HG03060 (cell line): ENCODE measurements at regions not wholly inside any gene's neighbourhood (a gene's known extent, or its start where the extent isn't known, plus 50 kb on each side); places are given as distances from the start of the nearest gene placed in this dataset.
"Not testable (repeated sequence)": the region's sequence is repeated elsewhere in the genome, so short reads cannot be mapped to it uniquely, and the experiment has no call there.

Source experiments
- ATAC-seq: cut with Tn5 transposase; IDR thresholded peaks from one replicate; pipeline ENCODE4 v1.9.1; 2021; ENCODE audit warnings: low read depth, moderate number of reproducible peaks; ENCODE audit not compliant: unreplicated experiment

DNA sequence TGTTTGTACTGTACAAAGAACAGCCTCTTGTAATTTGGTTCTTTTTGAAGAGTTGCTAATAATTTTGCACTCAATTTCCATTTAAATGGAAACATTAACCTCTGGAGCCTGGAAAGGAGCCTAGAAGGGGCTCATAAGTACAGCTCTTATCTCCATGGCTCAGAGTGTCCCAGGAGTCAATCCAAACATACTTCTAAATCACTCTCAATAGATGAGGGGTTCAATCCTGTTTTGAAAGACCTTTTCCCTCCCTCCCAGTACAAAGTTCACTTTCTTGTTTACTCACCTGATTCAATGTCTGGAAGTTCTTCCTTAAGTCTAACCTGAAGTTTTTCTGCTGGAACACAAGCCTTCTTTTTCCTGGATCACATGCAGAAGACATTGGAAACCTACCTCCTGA is 273.0 kb upstream of the PLET1 start:
- ATAC-seq: no peak

DNA sequence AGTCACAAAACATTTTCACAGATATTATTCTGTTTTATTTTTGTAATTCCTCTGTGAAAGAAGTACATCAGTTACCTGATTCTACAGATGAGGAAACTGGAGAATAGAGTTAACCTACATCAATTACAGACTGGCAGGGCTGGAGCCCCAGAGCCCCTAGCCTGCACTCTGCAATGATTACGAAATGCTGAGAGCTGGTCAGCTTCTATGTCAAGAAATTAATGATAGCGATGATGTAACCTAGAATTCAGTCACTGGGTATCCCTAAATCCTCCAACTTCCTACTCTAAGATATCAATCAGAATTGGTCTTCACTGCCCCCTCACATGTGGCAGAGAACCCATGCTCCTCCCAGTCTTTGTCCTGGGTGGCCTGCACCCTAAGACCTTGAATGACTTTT is 273.5 kb upstream of the PLET1 start:
- ATAC-seq: no peak

DNA sequence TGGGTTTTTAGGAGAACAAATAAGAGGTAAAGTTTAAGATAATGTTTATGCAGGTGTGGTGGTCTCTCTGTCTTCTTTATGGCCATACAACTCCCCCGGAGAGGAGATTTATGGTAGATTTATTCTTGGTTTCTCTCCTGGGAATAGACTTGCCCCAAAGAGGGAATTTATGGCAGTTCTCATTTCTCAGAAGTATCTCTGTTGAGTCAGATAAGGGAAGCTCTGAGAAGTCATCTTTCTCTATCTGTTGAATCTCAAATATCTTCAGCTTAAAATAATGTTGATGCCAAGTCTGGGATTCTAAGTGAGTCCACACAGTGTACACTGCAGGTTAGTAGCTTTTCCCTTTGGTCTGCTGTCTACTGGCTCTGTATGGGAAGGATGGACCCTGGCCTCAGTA is 276.4 kb upstream of the PLET1 start:
- ATAC-seq: no peak

DNA sequence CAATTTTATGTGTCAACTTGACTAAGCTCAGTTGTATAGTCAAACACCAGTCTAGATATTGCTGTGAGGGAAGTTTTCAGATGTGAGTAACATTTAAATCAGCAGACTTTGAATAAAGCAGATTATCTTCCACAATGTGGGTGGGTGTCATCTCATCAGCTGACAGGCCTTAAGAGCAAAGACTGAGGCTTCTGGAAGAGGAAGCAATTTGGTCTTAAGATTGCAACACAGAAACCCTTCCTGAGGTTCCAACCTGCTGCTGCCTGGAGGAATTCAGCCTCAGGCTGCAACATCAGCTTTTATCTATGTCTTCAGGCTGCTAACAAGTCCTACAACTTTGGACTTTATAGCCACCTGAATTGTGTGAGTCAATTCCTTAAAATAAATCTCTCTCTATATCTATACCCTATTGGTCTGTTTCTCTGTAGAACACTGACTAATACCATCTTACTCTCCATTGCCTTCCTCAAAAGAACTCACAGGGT is 277.2 kb upstream of the PLET1 start:
- ATAC-seq: no peak

DNA sequence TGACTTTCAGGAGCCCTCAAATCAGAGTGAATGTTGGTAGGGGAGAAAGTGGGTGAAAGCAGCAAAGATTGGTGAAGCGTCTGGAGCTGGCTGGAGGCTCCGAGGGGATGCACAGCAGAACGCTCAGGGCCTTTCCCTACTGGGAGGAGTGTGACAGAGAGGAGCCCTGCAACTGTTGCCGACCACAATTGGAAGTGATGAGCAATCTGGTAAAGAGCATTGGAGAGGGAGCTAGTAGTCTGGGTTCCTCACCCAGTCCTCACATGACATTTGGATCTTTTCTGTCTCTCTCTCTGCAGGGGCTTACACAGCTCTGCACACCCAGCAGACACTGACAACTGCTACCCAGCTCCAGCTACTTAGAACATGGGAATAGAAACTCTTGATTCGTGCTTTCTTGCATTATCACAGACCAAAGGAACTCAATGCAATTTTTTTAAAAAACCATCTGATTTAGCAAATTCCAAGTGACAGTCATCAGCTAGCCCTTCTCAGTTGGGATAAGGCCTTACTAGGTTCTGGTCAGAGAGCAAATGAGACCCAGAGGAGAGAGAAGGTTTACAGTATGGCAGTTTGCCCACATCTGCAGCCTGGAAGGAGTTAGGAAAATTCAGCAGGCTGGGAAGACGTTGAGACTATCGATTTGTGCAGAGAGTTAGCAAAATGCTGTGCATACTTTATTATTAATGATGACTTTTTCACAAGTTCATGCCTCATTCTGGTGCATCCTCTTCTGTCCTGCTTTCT is 278.0 kb upstream of the PLET1 start:
- ATAC-seq: no peak

DNA sequence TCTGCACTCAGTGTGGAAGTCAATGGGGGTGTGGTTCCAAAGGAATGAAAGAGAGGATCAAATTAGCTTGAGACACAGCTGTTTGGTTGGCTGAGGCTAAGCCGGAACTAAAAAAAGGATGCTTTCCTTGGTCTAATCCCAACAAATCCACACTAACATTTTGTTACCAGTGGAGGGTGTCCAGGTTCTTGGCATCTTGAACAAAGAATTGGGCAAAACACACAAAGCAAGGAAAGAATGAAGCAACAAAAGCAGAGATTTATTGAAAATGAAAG is 278.6 kb upstream of the PLET1 start:
- not testable (repeated sequence) for ATAC-seq

DNA sequence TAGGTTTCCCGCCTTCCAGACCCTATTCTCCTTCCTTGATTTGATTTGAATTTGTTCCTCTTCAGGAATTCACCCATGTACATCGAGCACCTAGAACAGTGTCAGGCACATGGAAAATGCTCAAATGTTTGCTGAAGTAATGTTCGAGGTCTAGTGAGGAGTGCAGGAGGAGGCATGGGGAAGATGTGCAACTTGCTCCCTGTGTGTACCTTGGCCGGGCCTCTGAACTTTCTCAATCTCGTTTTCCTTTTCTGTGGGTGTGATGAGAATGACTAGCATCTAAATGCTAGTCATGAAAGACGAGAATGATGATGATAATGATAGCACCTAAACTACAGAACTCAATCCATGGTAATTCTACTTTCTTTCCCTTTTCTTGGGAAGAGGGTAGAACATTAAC is 279.1 kb upstream of the PLET1 start:
- ATAC-seq: no peak

DNA sequence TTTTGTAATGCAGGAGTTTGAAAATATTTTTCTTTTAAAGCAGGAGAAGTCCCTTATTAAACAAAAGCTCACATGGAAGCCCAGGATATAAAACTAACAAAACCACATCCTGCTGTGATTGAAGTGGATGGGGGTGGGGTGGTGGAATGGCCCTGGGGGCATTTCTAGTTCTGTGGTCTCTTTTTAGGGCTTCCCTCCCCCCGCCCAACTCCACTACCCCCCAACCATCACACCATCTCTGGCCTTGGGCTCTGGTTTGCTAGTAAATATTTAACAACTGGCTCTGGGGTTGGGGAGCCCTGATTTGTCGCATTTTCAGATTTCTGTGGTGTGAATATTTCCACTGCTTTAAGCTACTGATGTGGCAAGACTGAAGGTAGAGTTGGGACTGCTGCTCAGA is 279.6 kb upstream of the PLET1 start:
- no peak for ATAC-seq

DNA sequence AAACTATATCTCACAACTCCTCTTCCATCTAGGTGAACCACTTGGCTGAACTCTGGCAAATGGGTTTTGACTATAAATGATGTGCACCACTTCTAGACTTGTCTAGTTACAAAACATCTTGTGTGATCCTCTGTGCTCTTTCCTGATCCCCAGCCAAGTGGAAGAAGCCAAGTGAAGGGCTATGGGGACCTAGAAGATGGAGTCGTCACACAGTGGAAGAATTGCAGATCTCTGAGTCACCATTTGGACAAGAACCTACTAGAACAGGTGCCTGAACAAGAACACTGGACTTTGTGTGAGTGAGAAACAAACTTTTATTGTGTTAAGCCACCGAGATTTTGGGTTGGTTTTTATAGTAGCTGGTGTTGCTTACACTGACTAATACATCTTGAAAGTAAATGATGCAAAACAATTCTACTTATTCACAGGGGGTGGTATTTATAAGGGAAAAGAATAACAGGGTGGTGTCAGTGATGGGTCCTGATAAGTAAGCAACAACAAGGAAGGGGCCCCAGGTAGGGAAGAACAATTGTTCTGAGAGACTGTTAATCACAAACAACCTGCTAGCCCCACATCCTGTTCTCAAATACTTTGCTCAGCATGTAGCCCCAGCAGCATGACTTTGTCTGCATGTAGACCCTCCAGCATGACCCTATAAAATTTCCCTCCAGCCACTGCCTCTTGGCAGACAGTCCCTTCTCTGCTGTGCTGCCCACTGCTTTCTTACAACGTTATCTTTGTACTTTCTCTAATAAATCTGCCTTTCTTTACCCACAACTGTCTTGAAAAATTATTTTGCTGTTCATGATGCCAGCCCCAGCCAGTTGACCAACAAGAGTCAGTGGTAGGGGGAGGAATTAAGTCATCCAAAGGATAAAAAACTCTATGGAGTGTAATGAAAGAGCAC is 280.7 kb upstream of the PLET1 start:
- no peak for ATAC-seq

DNA sequence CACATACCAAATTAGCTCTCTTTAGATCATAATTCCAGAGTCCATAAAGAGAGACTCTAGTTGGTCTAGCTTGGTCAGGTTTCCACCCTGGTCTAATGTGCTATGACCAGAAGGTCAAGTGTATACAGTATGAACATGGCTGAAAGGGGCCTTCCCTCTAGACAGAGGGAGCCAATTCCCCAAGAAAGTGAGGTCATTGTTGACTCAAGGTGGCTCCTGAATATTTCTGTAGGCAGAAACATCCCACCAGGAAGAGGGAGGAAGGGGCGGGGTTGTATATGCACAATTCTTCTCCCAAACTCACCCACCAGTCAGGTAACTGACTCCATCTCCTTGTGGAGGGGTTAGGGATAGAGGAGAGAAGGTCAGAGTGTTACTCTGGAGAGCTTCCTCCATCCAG is 281.8 kb upstream of the PLET1 start:
- no peak for ATAC-seq

DNA sequence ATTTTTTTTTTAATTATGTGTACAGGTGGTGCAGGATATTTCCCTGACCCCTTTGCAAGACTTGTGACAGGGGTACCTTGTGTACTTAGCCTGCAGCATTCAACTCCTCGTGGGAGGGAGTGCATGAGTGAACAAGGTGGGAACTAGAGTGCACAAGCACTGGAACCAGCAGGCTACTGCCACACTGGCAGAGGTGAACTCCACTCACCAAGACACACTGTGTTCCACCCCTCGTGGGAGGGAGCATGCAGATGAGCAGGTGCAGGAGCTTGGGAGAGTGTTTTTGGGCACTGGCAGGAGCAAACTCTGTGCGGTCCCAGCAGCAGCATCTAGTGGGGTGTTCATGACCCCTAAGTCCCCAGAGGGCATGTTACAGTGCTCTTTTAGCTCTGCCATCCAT is 282.7 kb upstream of the PLET1 start:
- no peak for ATAC-seq

DNA sequence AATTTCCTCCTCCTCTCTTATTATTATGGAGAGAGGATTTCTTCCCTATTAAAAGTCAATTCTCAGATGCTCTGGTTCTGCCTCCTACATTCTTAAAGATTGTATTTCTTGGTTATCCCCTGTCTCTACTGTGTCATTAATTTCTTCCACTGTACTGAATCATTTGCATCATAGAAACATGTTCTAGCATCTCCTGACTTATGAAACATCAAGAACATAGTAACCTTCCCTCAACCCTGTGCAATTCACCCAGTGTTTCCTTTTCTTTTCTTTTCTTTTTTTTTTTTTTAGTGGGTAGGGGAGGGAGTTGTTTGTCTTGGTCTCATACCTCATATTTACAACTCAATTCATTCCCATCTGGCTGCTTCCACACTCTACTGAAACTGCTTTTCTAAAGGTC is 288.0 kb upstream of the PLET1 start:
- ATAC-seq: no peak

DNA sequence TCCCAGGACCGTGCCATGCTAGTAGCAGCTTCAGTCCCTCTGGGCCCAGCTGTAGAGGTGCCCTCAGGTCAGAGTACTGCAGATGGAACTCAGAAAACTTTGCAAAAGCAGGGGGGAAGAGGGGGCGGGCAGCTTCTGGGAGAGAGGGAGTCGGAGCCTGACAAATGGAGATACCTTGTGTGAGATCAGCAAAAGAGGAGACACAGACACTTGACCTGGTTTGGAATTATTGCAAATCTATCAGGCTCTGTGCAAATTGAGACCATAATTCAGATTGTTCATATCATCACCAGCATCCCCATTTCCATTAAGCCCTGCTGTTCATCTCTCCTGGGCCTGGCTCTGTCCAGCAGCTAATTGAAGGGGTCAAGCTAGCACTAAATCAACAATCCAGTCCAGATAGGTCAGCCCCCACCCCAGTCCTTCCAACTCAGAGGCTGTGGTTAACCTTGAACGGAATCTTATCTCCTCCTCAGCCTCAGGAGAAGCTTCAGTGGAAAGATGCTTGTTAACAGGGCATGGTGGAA is 292.6 kb upstream of the PLET1 start:
- no peak for ATAC-seq

DNA sequence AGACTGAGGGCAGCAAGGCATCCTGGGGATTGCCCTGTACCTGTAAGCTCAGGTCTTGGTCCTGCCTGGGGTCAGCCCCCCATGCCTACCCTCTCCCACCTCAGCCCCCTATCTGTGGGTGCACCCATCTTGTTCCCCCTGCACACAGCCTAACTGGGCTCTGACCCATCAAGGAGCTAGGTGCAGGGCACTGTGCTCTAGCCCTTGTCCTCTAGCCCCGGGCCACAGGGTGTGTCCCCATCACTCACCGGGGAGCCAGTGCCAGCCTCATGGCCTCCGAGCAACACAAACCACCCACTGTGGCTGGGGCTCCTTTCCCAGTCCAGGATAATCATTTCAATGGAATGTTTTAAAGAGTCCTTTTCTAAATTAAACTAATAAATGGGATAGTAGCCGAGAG is 293.9 kb upstream of the PLET1 start:
- no peak for ATAC-seq

DNA sequence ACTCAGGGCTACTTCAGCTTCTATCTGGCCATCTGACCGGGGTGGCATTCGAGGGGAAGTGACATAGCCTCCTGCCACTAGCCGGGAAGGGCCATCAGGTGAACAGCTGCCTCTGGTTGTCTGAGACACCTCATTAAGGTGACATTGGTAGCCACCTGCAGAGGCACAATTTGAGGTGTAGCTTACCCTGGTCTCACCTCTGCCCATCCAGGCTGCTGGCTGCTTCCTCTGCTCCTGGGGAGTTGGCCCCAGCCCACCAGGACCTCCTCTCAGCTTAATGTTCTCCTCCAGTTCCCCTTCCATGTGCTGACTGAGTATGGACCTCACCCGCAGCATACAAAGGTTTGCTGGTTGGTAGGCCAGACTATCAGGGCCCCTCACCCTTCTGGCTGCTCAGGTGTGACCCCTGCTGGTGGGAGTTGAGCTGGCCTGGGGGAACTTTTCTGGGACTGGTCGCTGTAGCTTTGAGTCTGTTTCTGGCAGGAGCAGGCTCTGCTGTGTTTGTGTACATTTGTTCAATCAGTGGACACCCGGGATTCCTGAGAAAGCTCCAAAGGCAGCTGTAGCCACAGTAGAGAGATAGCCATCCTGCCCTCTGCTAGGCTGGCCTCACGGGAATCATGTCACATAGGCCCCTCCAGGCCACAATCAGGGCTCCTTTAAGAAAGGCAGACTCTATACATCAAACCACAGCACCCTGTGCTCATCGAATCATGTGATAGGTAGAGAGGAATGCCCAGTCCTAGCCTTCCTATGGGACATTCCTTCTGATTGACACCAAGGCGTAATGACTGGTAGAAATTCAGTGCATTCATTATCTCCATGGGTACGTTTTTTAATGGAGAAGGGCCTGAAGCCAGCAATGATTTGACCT is 295.1 kb upstream of the PLET1 start:
- no peak for ATAC-seq

DNA sequence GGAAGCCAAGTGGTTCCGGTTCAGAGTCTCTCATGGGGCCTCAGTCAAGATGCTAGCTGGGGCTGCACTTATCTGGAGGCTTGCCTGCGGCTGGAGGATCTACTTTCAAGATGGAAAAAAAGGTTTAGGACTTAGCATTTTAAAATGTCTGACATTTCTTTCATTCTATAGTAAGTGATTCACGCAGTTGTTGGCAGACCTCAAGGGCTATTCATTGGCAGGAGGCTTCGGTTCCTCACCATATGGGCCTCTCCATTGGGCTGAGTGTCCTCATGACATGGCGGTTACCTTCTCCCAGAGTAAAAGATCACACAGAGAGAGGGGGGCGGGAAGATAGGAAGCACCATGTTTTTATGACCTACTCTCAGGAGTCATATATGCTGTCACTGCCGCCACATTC is 298.0 kb upstream of the PLET1 start:
- no peak for ATAC-seq

DNA sequence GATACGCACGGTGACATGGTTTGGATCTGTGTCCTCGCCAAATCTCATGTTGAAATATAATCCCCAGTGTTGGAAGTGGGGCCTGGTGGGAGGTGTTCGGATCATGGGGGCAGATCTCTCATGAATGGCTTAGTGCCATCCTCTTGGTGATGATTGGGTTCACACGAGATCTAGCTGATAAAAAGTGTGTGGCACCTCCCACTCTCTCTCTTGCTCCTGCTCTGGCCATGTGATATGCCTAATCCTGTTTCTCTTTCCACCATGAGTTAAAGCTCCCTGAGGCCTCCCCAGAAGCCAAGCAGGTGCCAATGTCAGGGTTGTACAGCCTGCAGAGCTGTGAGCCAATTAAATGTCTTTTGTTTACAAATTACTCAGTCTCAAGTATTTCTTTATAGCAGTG is 303.1 kb upstream of the PLET1 start:
- no peak for ATAC-seq

DNA sequence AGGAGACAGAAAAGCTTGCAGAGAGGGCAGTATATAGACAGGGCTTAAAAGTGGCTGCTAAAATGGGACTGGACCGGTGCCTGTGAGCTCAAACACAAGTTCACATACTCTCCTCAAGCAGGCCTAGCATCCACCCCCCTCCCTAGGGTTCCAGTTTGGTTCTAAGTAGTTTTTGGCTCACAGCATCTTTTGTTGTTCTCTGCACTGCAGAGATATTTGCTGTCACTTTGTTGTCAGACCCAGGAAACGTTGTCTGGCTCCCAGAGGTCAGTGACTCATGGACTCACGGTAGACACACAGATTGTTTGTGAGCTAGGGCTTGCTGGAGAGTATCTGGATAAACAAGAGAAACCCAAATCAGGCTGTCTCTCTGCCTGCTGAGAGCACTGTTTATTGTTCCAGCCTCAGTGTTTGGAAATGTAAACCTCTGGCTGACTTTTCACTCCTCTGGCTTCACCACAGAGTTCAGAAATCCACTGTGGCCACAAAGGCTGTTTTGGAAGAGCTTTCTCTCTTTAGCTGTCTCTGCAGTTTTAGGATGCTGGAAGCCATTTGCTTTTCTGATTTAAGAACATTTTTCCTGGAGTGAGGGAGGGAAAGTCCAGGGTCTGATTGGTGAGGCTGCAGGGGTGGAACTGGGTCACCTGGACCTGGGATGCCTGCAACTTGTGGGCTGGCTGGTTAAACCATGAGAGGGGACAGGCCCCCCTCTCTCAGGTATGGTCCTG is 303.7 kb upstream of the PLET1 start:
- no peak for ATAC-seq

DNA sequence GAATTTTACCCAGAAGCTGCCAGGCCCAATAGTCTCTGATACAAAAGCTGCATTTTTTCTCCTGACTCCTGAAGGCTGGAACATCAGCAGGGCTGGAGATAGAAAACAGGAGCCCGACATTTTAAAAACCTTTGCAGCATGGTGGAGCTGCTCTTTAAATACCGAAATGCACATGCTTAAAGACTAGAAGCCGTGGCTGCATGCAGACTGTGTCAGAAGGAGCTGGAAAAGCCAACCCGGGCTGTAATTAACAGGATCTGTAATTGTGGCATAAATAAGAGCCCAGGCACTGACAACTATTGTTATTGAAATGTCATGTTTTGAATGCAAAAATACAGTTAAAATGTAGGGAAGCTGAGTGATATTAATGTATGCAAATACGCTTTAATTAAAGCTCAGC is 304.9 kb upstream of the PLET1 start:
- no peak for ATAC-seq

DNA sequence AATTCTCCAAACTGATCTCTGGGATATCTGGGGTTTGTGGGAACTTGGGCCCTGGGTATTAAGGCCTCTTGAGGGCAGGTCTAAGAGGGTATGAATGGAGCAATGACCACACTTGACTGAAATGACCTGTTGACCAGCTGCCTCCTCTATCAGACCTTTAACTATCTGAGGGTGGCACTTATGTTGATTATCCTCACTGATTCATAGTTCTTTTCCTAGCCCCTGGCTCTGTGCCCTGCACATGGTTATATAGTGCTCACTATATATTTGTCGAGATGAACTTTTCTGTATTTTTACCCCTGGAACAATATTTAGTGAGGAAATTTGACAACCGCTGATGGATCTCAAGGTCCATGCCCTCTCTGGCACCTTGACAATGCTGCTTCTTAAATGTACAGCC is 305.5 kb upstream of the PLET1 start:
- ATAC-seq: no peak
